LNCaP clone FGC (cell line): ENCODE measurements at regions not wholly inside any gene's neighbourhood (a gene's known extent, or its start where the extent isn't known, plus 50 kb on each side); places are given as distances from the start of the nearest gene placed in this dataset.
"Not testable (repeated sequence)": the region's sequence is repeated elsewhere in the genome, so short reads cannot be mapped to it uniquely, and the experiment has no call there.

ENCODE experiments used
- DNase-seq: peaks from one replicate; pipeline ENCODE4 v3.0.0-alpha.2; 2011; ENCODE audit warnings: low read depth
- H3K4me3 ChIP-seq: 2 replicates; pipeline ENCODE4 v1.5.1; 2011; ENCODE audit warnings: mild to moderate bottlenecking, low read depth, low read length, control low read depth
- CTCF ChIP-seq: IDR thresholded peaks from 2 replicates; pipeline ENCODE4 v1.5.1; 2012; ENCODE audit warnings: mild to moderate bottlenecking; ENCODE audit not compliant: control insufficient read depth, insufficient read depth; ENCODE audit errors: extremely low read depth

DNA sequence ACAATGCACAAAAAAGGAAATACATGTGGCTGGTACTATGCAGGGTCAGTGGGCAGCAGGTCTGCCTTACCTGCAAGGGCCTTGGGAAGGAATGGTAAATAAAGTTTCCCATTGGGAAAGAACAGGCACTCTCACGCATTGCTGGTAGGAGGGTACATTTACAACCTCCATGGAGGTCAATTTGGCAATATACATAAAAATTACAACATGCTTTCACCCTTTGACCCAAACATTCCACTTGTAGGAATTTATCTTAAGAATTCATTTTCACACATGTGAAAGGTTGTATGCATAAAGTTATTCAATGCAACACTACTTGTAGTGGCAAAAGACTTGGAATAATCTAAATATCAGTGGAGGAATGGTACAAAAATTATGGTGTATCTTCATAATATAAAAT is 216.4 kb downstream of the DLEU7 start:
- H3K4me3 ChIP-seq = no peak overlapping the region
- TF ChIP-seq CTCF = no peak
- DNase-seq = no peak

DNA sequence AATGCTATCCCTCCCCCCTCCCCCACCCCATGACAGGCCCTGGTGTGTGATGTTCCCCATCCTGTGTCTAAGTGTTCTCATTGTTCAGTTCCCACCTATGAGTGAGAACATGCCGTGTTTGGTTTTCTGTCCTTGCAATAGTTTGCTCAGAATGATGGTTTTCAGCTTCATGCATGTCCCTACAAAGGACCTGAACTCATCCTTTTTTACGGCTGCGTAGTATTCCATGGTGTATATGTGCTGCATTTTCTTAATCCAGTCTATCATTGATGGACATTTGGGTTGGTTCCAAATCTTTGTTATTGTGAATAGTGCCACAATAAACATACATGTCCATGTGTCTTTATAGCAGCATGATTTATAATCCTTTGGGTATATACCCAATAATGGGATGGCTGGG is 215.0 kb downstream of the DLEU7 start:
- DNase-seq, H3K4me3 ChIP-seq: not testable (repeated sequence)

DNA sequence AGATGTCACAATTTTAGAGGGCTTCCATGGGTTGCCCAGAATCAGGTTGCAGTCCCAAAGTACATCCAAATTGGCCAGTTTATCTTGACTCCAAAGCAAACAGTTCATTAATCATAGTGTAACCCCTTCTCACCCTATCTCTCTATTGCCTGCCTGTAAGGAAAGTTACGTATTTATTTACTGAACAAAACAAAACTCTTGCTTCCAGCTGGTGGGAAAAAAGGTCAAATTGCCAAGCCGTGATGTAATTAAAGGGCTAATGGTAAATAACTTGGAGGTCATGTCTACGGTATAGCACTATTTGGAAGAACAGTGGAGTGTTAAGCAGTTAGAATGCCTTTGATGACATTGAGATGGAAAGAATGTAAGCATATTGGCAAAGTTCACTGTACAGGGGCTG is 214.0 kb downstream of the DLEU7 start:
- TF ChIP-seq CTCF = no peak
- DNase-seq = no peak
- no peak overlapping the region for H3K4me3 ChIP-seq

DNA sequence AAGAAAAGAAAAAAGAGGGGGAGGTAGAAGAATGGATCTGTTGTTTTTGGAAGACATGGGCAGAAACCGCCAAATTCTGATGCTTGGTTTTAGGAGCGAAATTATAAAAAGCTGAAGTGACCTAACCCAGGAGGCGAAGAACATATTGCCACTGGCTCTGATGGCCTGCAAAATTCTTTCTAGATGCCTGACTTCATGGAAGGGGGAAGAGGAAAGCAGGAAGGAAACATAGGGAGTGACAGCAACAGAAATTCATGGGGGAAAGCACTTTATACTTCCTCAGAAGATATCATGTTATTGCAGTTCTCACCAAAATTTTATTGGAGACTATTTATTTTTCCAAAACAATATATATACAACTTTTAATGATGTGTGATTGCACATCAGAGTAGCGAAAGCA is 213.5 kb downstream of the DLEU7 start:
- TF ChIP-seq CTCF = no peak
- no peak for DNase-seq
- no peak overlapping the region for H3K4me3 ChIP-seq

DNA sequence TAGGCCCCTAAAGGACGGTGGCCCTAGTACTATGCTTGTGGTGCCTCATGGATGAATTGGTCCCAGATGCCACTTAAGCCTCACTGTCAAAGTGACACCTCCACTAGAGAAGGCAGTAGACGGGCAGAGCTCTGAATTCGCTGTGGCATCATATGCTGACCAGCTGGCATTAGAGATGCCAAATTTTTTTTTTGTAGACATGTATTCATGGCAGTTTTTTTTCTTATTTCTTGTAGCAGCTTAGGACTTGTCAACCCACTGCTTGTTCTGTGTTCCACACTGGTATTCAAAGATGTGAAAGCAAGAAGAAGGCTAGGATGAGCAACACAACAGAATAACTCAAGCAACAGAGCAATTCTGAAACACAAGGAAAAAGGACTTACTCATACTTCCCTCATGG is 212.5 kb downstream of the DLEU7 start:
- DNase-seq = no peak
- no peak for TF ChIP-seq CTCF
- no peak overlapping the region for H3K4me3 ChIP-seq

- no peak overlapping the region for H3K4me3 ChIP-seq
- no peak for TF ChIP-seq CTCF
- DNase-seq = no peak
Observed at GRCh38 chr13:50634339-50634738, 209.2 kb downstream of the DLEU7 start.

- no peak overlapping the region for H3K4me3 ChIP-seq
- DNase-seq = no peak
- TF ChIP-seq CTCF = no peak
Observed at GRCh38 chr13:50635504-50635903, 208.0 kb downstream of the DLEU7 start.
